Transverse colon (tissue), 4 donors: ENCODE measurements at regions not wholly inside any gene's neighbourhood (a gene's known extent, or its start where the extent isn't known, plus 50 kb on each side); places are given as distances from the start of the nearest gene placed in this dataset.

Source experiments
- DNase-seq: peaks from one replicate; pipeline ENCODE4 v3.0.0-alpha.2; 2019
- H3K27ac ChIP-seq, 4 donors: fragments of 200-600 bp; sonication (generic); 2 replicates each; pipeline ENCODE4 v1.5.1; 2016 to 2018; ENCODE audit warnings: inconsistent platforms in 4 of 4
- H3K27me3 ChIP-seq: fragments of 200-600 bp; sonication (generic); 2 replicates; pipeline ENCODE4 v1.5.1; 2017; ENCODE audit warnings: inconsistent platforms
- H3K36me3 ChIP-seq, 4 donors: fragments of 200-600 bp; sonication (generic); 2 replicates each; pipeline ENCODE4 v1.5.1; 2017 to 2019; ENCODE audit warnings: inconsistent platforms in 4 of 4
- H3K4me1 ChIP-seq, 4 donors: fragments of 200-600 bp; sonication (generic); 2 replicates each; pipeline ENCODE4 v1.5.1; 2017 to 2020; ENCODE audit warnings: inconsistent platforms in 4 of 4
- H3K4me3 ChIP-seq, 4 donors: fragments of 200-600 bp; sonication (generic); 1 replicate in 1 of 4; 2 replicates in 3 of 4; pipeline versions ENCODE4 v1.5.1 to v1.6.1; 2017 to 2019; ENCODE audit warnings: inconsistent platforms in 4 of 4
- H3K9me3 ChIP-seq, 2 donors: fragments of 200-600 bp; sonication (generic); 2 replicates each; pipeline ENCODE4 v1.5.1; 2017 to 2019; ENCODE audit warnings: inconsistent platforms in 2 of 2
- CTCF ChIP-seq, 5 experiments: fragments of 200-600 bp in 3 of 5; fragments of 450-650 bp in 2 of 5; sonication (generic) in 3 of 5; IDR thresholded peaks; 1 replicate in 2 of 5; 2 replicates in 3 of 5; pipeline ENCODE4 v1.5.1; 2016 to 2017; ENCODE audit warnings: antibody characterized with exemption in 5 of 5, inconsistent platforms in 3 of 5, mild to moderate bottlenecking in 2 of 5, moderate library complexity in 1 of 5
- EP300 ChIP-seq: sonication (generic); formaldehyde crosslinking; IDR thresholded peaks from one replicate; pipeline ENCODE4 v1.6.1; 2017; ENCODE audit warnings: antibody characterized with exemption, low read depth
- POLR2A ChIP-seq: fragments of 450-650 bp; IDR thresholded peaks from one replicate; pipeline ENCODE4 v1.6.1; 2016; ENCODE audit warnings: antibody characterized with exemption, mild to moderate bottlenecking, moderate library complexity
- POLR2AphosphoS5 ChIP-seq, 3 donors: sonication (generic); formaldehyde crosslinking; IDR thresholded peaks; one replicate each; pipeline ENCODE4 v1.6.1; 2016; ENCODE audit warnings: antibody characterized with exemption in 3 of 3
- WGBS, 2 donors: methylation state at CpG; one replicate each; pipeline ENCODE4 v1.1.5; 2018; ENCODE audit warnings: low coverage in 1 of 2; 5-methylcytosine and 5-hydroxymethylcytosine counted together
- in situ Hi-C, 4 donors: fragments of 200-750 bp; cut with MboI; loops; one replicate each; pipeline versions ENCODE4 v1.15.0 to v1.15.1; 2017; ENCODE audit warnings: low sequenced_read_pairs in 3 of 4, low pct_ligation_motif_present in 1 of 4, low pct_unique_long_range_greater_than_20kb in 1 of 4
- intact Hi-C: fragments of 100-400 bp; cut with DNase I; formaldehyde crosslinking; loops from one replicate; pipeline ENCODE4 v1.15.1; 2023; ENCODE audit warnings: low total_unique reads

GRCh38 chr1:198939286-198939685 is 300.4 kb downstream of the PTPRC start:
- H3K4me1 ChIP-seq = peaks cover 0 to 22% (median 10%) of the 10 kb centered on the region in 4 donors
- H3K27ac ChIP-seq = no peak overlapping the region
- 91 to 100% methylated on average over 1 to 3 of the region's 3 CpGs for WGBS, 2 donors
- H3K9me3 ChIP-seq = no peaks in the 10 kb centered on the region
- no peak for DNase-seq
- H3K27me3 ChIP-seq = no peaks in the 10 kb centered on the region
- intact Hi-C loops = no loop called here
- H3K4me3 ChIP-seq = no peak overlapping the region
- in situ Hi-C loops = no loop called here
- no peaks in the 10 kb centered on the region for H3K36me3 ChIP-seq
- TF ChIP-seq EP300 (no peak), CTCF (IDR thresholded peaks at IDR 0.05) (no peak), POLR2AphosphoS5 (IDR thresholded peaks at IDR 0.05) (no peak), POLR2A (no peak)

- TF ChIP-seq EP300 (no peak), POLR2A (no peak), POLR2AphosphoS5 (IDR thresholded peaks at IDR 0.05) (no peak), CTCF (IDR thresholded peaks at IDR 0.05) (no peak)
- H3K27ac ChIP-seq = no peak overlapping the region
- no peak for DNase-seq
- intact Hi-C loops (no loop called here), in situ Hi-C loops (no loop called here)
- no peak overlapping the region for H3K4me3 ChIP-seq
- WGBS, 2 donors = 92 to 93% methylated on average over 5 of the region's 5 CpGs
- no peaks in the 10 kb centered on the region for H3K9me3 ChIP-seq
- no peaks in the 10 kb centered on the region for H3K27me3 ChIP-seq
- H3K36me3 ChIP-seq = no peaks in the 10 kb centered on the region
- H3K4me1 ChIP-seq = peaks cover 0 to 16% (median 10%) of the 10 kb centered on the region in 4 donors
These were observed 301.1 kb downstream of the PTPRC start for GRCh38 chr1:198939956-198940355.

- Histone ChIP-seq H3K4me1 (no peaks in the 10 kb centered on the region), H3K27me3 (no peaks in the 10 kb centered on the region), H3K9me3 (no peaks in the 10 kb centered on the region), H3K4me3 (no peak overlapping the region), H3K36me3 (no peaks in the 10 kb centered on the region), H3K27ac (no peak overlapping the region)
- WGBS, 2 donors = 71 to 96% methylated on average over 3 to 4 of the region's 4 CpGs
- intact Hi-C loops (no loop called here), in situ Hi-C loops (no loop called here)
- no peak for TF ChIP-seq EP300
- DNase-seq = no peak
These were observed 303.6 kb downstream of the PTPRC start for GRCh38 chr1:198942466-198942865.

- 83 to 87% methylated on average over 3 of the region's 3 CpGs for WGBS, 2 donors
- Histone ChIP-seq H3K4me3 (no peak overlapping the region), H3K36me3 (no peaks in the 10 kb centered on the region), H3K27me3 (no peaks in the 10 kb centered on the region), H3K27ac (no peak overlapping the region), H3K4me1 (no peaks in the 10 kb centered on the region), H3K9me3 (no peaks in the 10 kb centered on the region)
- intact Hi-C loops (no loop called here), in situ Hi-C loops (no loop called here)
- DNase-seq = no peak
- TF ChIP-seq EP300 (no peak), POLR2AphosphoS5 (IDR thresholded peaks at IDR 0.05) (no peak), CTCF (IDR thresholded peaks at IDR 0.05) (no peak), POLR2A (no peak)
These were observed 304.8 kb downstream of the PTPRC start for GRCh38 chr1:198943484-198944187.

GRCh38 chr1:198947456-198947855 is 308.6 kb downstream of the PTPRC start:
- WGBS, 2 donors = 89 to 90% methylated on average over 1 of the region's 1 CpG
- no peak overlapping the region for H3K27ac ChIP-seq
- in situ Hi-C loops = no loop called here
- no peak for DNase-seq
- no peaks in the 10 kb centered on the region for H3K36me3 ChIP-seq
- no peak overlapping the region for H3K4me3 ChIP-seq
- no peaks in the 10 kb centered on the region for H3K4me1 ChIP-seq
- H3K9me3 ChIP-seq = no peaks in the 10 kb centered on the region
- intact Hi-C loops = no loop called here
- TF ChIP-seq EP300 = no peak
- no peak for TF ChIP-seq CTCF (IDR thresholded peaks at IDR 0.05)
- TF ChIP-seq POLR2A = no peak
- no peak for TF ChIP-seq POLR2AphosphoS5 (IDR thresholded peaks at IDR 0.05)
- H3K27me3 ChIP-seq = no peaks in the 10 kb centered on the region
